NCI-H2107 treated with DMSO at 0.1 percent for 48 hours (cell line): ENCODE measurements at regions not wholly inside any gene's neighbourhood (a gene's known extent, or its start where the extent isn't known, plus 50 kb on each side); places are given as distances from the start of the nearest gene placed in this dataset.

Experiments used
- DNase-seq: peaks from one replicate; lab custom pipeline; 2025; ENCODE audit not compliant: unreplicated experiment; lab: John Stamatoyannopoulos, UW

- no peak for DNase-seq
Observed at GRCh38 chr7:118563311-118563710, 338.8 kb downstream of the ANKRD7 start.

GRCh38 chr7:118572604-118573003 is 348.1 kb downstream of the ANKRD7 start:
- no peak for DNase-seq

- DNase-seq, result no peak
Observed at GRCh38 chr7:118573085-118573484, 348.6 kb downstream of the ANKRD7 start.

GRCh38 chr7:118575393-118575948 is 351.0 kb downstream of the ANKRD7 start:
- no peak for DNase-seq

GRCh38 chr7:118580743-118581382 is 356.4 kb downstream of the ANKRD7 start:
- DNase-seq, result no peak

- DNase-seq, result no peak
Observed at GRCh38 chr7:118583641-118584040, 359.1 kb downstream of the ANKRD7 start.

GRCh38 chr7:118586248-118586647 is 361.7 kb downstream of the ANKRD7 start:
- DNase-seq, result no peak

GRCh38 chr7:118590107-118590506 is 365.6 kb downstream of the ANKRD7 start:
- no peak for DNase-seq

GRCh38 chr7:118602090-118602489 is 377.6 kb downstream of the ANKRD7 start:
- DNase-seq, result no peak

GRCh38 chr7:118606602-118607001 is 382.1 kb downstream of the ANKRD7 start:
- DNase-seq, result no peak

GRCh38 chr7:118609207-118609606 is 384.7 kb downstream of the ANKRD7 start:
- no peak for DNase-seq

- no peak for DNase-seq
Observed at GRCh38 chr7:118615681-118616080, 391.2 kb downstream of the ANKRD7 start.

GRCh38 chr7:118621810-118622360 is 397.4 kb downstream of the ANKRD7 start:
- DNase-seq, result no peak

- DNase-seq, result no peak
Observed at GRCh38 chr7:118626739-118627138, 402.2 kb downstream of the ANKRD7 start.

GRCh38 chr7:118627467-118627866 is 403.0 kb downstream of the ANKRD7 start:
- no peak for DNase-seq

- no peak for DNase-seq
Observed at GRCh38 chr7:118629898-118630438, 405.5 kb downstream of the ANKRD7 start.

GRCh38 chr7:118642396-118642795 is 417.9 kb downstream of the ANKRD7 start:
- no peak for DNase-seq

GRCh38 chr7:118644346-118644745 is 419.8 kb downstream of the ANKRD7 start:
- DNase-seq, result no peak

- DNase-seq, result no peak
Observed at GRCh38 chr7:118648002-118648401, 423.5 kb downstream of the ANKRD7 start.

GRCh38 chr7:118657391-118658005 is 433.0 kb downstream of the ANKRD7 start:
- DNase-seq, result no peak

GRCh38 chr7:118662266-118662665 is 437.8 kb downstream of the ANKRD7 start:
- no peak for DNase-seq

- DNase-seq, result no peak
Observed at GRCh38 chr7:118664498-118664897, 440.0 kb downstream of the ANKRD7 start.
